ENCODE measurements at regions not wholly inside any gene's neighbourhood (a gene's known extent, or its start where the extent isn't known, plus 50 kb on each side); places are given as distances from the start of the nearest gene placed in this dataset.

- no peak overlapping the region for H3K4me2 ChIP-seq
- no peaks in the 10 kb centered on the region for H3K9me2 ChIP-seq (ENCODE audit: insufficient read depth)
- H3K27ac ChIP-seq (ENCODE audit: low read depth): no peak overlapping the region
- H3K27me3 Mint-ChIP-seq (ENCODE audit: insufficient read depth, low read depth, poor library complexity): peaks cover 7% of the 10 kb centered on the region
- no peak for TF ChIP-seq ZNF331 (CRISPR knock-in tag; IDR thresholded peaks at IDR 0.05; ENCODE audit: low read depth)
- no peak for TF ChIP-seq ETS1 (IDR thresholded peaks at IDR 0.05)
- no peak for TF ChIP-seq NANOG (IDR thresholded peaks at IDR 0.05; ENCODE audit: borderline replicate concordance)
- no peak for TF ChIP-seq CREB1 (CRISPR knock-in tag; IDR thresholded peaks at IDR 0.05; ENCODE audit: low read depth)
- TF ChIP-seq, protein P1, sequence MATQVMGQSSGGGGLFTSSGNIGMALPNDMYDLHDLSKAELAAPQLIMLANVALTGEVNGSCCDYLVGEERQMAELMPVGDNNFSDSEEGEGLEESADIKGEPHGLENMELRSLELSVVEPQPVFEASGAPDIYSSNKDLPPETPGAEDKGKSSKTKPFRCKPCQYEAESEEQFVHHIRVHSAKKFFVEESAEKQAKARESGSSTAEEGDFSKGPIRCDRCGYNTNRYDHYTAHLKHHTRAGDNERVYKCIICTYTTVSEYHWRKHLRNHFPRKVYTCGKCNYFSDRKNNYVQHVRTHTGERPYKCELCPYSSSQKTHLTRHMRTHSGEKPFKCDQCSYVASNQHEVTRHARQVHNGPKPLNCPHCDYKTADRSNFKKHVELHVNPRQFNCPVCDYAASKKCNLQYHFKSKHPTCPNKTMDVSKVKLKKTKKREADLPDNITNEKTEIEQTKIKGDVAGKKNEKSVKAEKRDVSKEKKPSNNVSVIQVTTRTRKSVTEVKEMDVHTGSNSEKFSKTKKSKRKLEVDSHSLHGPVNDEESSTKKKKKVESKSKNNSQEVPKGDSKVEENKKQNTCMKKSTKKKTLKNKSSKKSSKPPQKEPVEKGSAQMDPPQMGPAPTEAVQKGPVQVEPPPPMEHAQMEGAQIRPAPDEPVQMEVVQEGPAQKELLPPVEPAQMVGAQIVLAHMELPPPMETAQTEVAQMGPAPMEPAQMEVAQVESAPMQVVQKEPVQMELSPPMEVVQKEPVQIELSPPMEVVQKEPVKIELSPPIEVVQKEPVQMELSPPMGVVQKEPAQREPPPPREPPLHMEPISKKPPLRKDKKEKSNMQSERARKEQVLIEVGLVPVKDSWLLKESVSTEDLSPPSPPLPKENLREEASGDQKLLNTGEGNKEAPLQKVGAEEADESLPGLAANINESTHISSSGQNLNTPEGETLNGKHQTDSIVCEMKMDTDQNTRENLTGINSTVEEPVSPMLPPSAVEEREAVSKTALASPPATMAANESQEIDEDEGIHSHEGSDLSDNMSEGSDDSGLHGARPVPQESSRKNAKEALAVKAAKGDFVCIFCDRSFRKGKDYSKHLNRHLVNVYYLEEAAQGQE (IDR thresholded peaks at IDR 0.05; ENCODE audit: unreplicated experiment): no peak
- TF ChIP-seq EZH2phosphoT487 (IDR thresholded peaks at IDR 0.05; ENCODE audit: unreplicated experiment): no peak
- no peak for TF ChIP-seq EZH2 (IDR thresholded peaks at IDR 0.05; ENCODE audit: low read depth, unreplicated experiment)
- no peak for TF ChIP-seq STAT1 (IDR thresholded peaks at IDR 0.05; ENCODE audit: unreplicated experiment)
- no peak for TF ChIP-seq ZNF114 (CRISPR knock-in tag; IDR thresholded peaks at IDR 0.05)
- TF ChIP-seq, protein P2, sequence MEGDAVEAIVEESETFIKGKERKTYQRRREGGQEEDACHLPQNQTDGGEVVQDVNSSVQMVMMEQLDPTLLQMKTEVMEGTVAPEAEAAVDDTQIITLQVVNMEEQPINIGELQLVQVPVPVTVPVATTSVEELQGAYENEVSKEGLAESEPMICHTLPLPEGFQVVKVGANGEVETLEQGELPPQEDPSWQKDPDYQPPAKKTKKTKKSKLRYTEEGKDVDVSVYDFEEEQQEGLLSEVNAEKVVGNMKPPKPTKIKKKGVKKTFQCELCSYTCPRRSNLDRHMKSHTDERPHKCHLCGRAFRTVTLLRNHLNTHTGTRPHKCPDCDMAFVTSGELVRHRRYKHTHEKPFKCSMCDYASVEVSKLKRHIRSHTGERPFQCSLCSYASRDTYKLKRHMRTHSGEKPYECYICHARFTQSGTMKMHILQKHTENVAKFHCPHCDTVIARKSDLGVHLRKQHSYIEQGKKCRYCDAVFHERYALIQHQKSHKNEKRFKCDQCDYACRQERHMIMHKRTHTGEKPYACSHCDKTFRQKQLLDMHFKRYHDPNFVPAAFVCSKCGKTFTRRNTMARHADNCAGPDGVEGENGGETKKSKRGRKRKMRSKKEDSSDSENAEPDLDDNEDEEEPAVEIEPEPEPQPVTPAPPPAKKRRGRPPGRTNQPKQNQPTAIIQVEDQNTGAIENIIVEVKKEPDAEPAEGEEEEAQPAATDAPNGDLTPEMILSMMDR (conservative IDR thresholded peaks at IDR 0.05; ENCODE audit: low read depth in 2 of 2): no peak
- TF ChIP-seq JUNB (IDR thresholded peaks at IDR 0.05; ENCODE audit: unreplicated experiment): no peak
- TF ChIP-seq POLR2AphosphoS5 (IDR thresholded peaks at IDR 0.05; ENCODE audit: low read depth): no peak
- TF ChIP-seq ZNF462 (CRISPR knock-in tag; IDR thresholded peaks at IDR 0.05): no peak
- H3F3A ChIP-seq (replicated peaks; ENCODE audit: low read depth): no peaks in the 10 kb centered on the region
- H3K27me3 ChIP-seq (ENCODE audit: insufficient read depth): no peaks in the 10 kb centered on the region
- H3K79me2 ChIP-seq (replicated peaks; ENCODE audit: insufficient read depth): no peaks in the 10 kb centered on the region
- H3K36me3 Mint-ChIP-seq (ENCODE audit: low read depth): peaks cover 18% of the 10 kb centered on the region
- no peaks in the 10 kb centered on the region for H3K4me1 Mint-ChIP-seq
- H3K36me3 ChIP-seq (ENCODE audit: insufficient read depth): no peaks in the 10 kb centered on the region
- H4K20me1 ChIP-seq (replicated peaks; ENCODE audit: insufficient read depth): no peaks in the 10 kb centered on the region
- H3K27ac Mint-ChIP-seq: no peak overlapping the region
- H3K9me3 Mint-ChIP-seq: no peaks in the 10 kb centered on the region
- DNase-seq (ENCODE audit: low spot score): no peak
- no peak overlapping the region for H3K4me3 ChIP-seq
- H3K4me3 Mint-ChIP-seq: no peak overlapping the region
- H3K4me1 ChIP-seq (ENCODE audit: insufficient read depth): no peaks in the 10 kb centered on the region
- no peak overlapping the region for H2AFZ ChIP-seq
- ATAC-seq: no peak
These were observed 592.4 kb downstream of the AACS start for GRCh38 chr12:125657681-125658080.
